WERI-Rb-1 (cell line): ENCODE measurements at regions not wholly inside any gene's neighbourhood (a gene's known extent, or its start where the extent isn't known, plus 50 kb on each side); places are given as distances from the start of the nearest gene placed in this dataset.

ENCODE experiments used
- DNase-seq: peaks from one replicate; pipeline ENCODE4 v3.0.0-alpha.2; 2020
- H3K27ac ChIP-seq: fragments of 250-450 bp; sonication (Bioruptor Pico); 2 replicates; pipeline ENCODE4 v1.5.1; 2020; ENCODE audit warnings: mild to moderate bottlenecking, moderate library complexity
- H3K27me3 ChIP-seq: fragments of 250-450 bp; sonication (Bioruptor Pico); 2 replicates; pipeline ENCODE4 v1.5.1; 2021; ENCODE audit warnings: mild to moderate bottlenecking, low read depth, moderate library complexity; ENCODE audit not compliant: insufficient read depth, severe bottlenecking
- H3K36me3 ChIP-seq: fragments of 250-450 bp; sonication (Bioruptor Pico); 2 replicates; pipeline ENCODE4 v1.5.1; 2020; ENCODE audit warnings: mild to moderate bottlenecking, moderate library complexity
- H3K4me3 ChIP-seq: 2 replicates; pipeline ENCODE4 v1.5.1; 2011; ENCODE audit warnings: low read depth, mild to moderate bottlenecking, control low read depth, low read length
- H3K9me3 ChIP-seq: fragments of 250-450 bp; sonication (Bioruptor Pico); 2 replicates; pipeline ENCODE4 v1.5.1; 2021; ENCODE audit warnings: mild to moderate bottlenecking, moderate library complexity; ENCODE audit not compliant: severe bottlenecking
- CTCF ChIP-seq: IDR thresholded peaks from 2 replicates; pipeline ENCODE4 v1.5.1; 2011; ENCODE audit warnings: low read depth, mild to moderate bottlenecking, control low read depth, inconsistent platforms, low read length

GRCh38 chr18:40565805-40566509 is 1389.1 kb upstream of the PIK3C3 start:
- Histone ChIP-seq H3K27me3 (no peaks in the 10 kb centered on the region), H3K9me3 (no peaks in the 10 kb centered on the region), H3K4me3 (no peak overlapping the region), H3K27ac (no peak overlapping the region), H3K36me3 (no peaks in the 10 kb centered on the region)
- no peak for DNase-seq
- TF ChIP-seq CTCF: no peak

- Histone ChIP-seq H3K27me3 (no peaks in the 10 kb centered on the region), H3K27ac (no peak overlapping the region), H3K9me3 (no peaks in the 10 kb centered on the region), H3K4me3 (no peak overlapping the region), H3K36me3 (no peaks in the 10 kb centered on the region)
- TF ChIP-seq CTCF: no peak
- no peak for DNase-seq
These were observed 1395.5 kb upstream of the PIK3C3 start for GRCh38 chr18:40559556-40559955.

- no peak for TF ChIP-seq CTCF
These were observed 1396.2 kb upstream of the PIK3C3 start for GRCh38 chr18:40558706-40559392.

GRCh38 chr18:40555914-40556313 is 1399.1 kb upstream of the PIK3C3 start:
- Histone ChIP-seq H3K36me3 (no peaks in the 10 kb centered on the region), H3K4me3 (no peak overlapping the region), H3K27me3 (no peaks in the 10 kb centered on the region), H3K9me3 (no peaks in the 10 kb centered on the region), H3K27ac (no peak overlapping the region)
- no peak for TF ChIP-seq CTCF
- DNase-seq: no peak

More at GRCh38 chr18:40558706-40559392, 1396.2 kb upstream of the PIK3C3 start:
- Histone ChIP-seq H3K27ac (no peak overlapping the region), H3K27me3 (no peaks in the 10 kb centered on the region), H3K36me3 (no peaks in the 10 kb centered on the region), H3K9me3 (no peaks in the 10 kb centered on the region), H3K4me3 (no peak overlapping the region)
- DNase-seq: no peak

GRCh38 chr18:40553029-40553428 is 1402.0 kb upstream of the PIK3C3 start:
- no peaks in the 10 kb centered on the region for H3K36me3 ChIP-seq
- no peak for TF ChIP-seq CTCF
- DNase-seq: no peak
- H3K27me3 ChIP-seq: no peaks in the 10 kb centered on the region
- no peak overlapping the region for H3K4me3 ChIP-seq
- no peak overlapping the region for H3K27ac ChIP-seq
- H3K9me3 ChIP-seq: no peaks in the 10 kb centered on the region
